ENCODE measurements at regions not wholly inside any gene's neighbourhood (a gene's known extent, or its start where the extent isn't known, plus 50 kb on each side); places are given as distances from the start of the nearest gene placed in this dataset.

DNA sequence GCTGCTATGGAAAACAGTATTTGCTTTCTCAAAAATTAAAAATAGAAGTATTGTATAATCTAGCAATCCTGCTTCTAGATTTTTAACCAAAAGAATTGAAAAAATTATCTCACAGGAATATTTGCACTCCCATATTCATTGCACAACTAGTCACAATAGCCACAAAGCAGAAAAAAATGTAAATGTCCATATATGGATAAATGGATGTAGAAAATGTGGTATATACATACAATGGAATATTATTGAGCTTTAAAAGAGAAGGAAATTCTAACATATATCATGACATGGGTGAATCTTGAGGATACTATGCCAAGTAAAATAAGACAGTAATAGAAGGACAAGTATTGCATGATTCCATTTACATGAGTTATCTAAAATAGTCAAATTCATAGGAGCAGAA, 2753.0 kb downstream of the PCDH9 start:
- no peak for TF ChIP-seq POLR2A (IDR thresholded peaks at IDR 0.05; ENCODE audit: low read depth)
- TF ChIP-seq, protein P1, sequence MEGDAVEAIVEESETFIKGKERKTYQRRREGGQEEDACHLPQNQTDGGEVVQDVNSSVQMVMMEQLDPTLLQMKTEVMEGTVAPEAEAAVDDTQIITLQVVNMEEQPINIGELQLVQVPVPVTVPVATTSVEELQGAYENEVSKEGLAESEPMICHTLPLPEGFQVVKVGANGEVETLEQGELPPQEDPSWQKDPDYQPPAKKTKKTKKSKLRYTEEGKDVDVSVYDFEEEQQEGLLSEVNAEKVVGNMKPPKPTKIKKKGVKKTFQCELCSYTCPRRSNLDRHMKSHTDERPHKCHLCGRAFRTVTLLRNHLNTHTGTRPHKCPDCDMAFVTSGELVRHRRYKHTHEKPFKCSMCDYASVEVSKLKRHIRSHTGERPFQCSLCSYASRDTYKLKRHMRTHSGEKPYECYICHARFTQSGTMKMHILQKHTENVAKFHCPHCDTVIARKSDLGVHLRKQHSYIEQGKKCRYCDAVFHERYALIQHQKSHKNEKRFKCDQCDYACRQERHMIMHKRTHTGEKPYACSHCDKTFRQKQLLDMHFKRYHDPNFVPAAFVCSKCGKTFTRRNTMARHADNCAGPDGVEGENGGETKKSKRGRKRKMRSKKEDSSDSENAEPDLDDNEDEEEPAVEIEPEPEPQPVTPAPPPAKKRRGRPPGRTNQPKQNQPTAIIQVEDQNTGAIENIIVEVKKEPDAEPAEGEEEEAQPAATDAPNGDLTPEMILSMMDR (IDR thresholded peaks at IDR 0.05), result no peak
- TF ChIP-seq EP300 (IDR thresholded peaks at IDR 0.05), result no peak

Data from esophagus muscularis mucosa (tissue), 4 donors.